CD14-positive monocyte (primary cell): ENCODE measurements at regions not wholly inside any gene's neighbourhood (a gene's known extent, or its start where the extent isn't known, plus 50 kb on each side); places are given as distances from the start of the nearest gene placed in this dataset.

Experiments used
- DNase-seq, 3 donors: peaks; one replicate each; pipeline ENCODE4 v3.0.0-alpha.2; 2011 to 2022
- H2AFZ ChIP-seq: 2 replicates; pipeline ENCODE4 v1.6.0; 2012; ENCODE audit warnings: mild to moderate bottlenecking, low read depth, low read length, inconsistent platforms; ENCODE audit not compliant: insufficient read depth, poor library complexity, severe bottlenecking
- H3K27ac ChIP-seq, 2 donors: 1 replicate in 1 of 2; 2 replicates in 1 of 2; pipeline ENCODE4 v1.5.1; 2012 to 2013; ENCODE audit warnings: low read length in 2 of 2, control low read depth in 1 of 2, inconsistent platforms in 1 of 2, low read depth in 1 of 2, mild to moderate bottlenecking in 1 of 2
- H3K27me3 ChIP-seq, 2 donors: one replicate each; pipeline versions ENCODE4 v1.6.0 to v1.6.1; 2011 to 2013; ENCODE audit warnings: low read length in 2 of 2; ENCODE audit not compliant: control insufficient read depth in 2 of 2, insufficient read depth in 2 of 2
- H3K36me3 ChIP-seq, 2 donors: replicated peaks in 1 of 2; 1 replicate in 1 of 2; 2 replicates in 1 of 2; pipeline versions ENCODE4 v1.5.1 to v1.6.1; 2012 to 2013; ENCODE audit warnings: low read length in 2 of 2, control low read depth in 1 of 2, inconsistent platforms in 1 of 2, mild to moderate bottlenecking in 1 of 2; ENCODE audit not compliant: insufficient read depth in 2 of 2, control insufficient read depth in 1 of 2
- H3K4me1 ChIP-seq, 2 donors: 1 replicate in 1 of 2; 2 replicates in 1 of 2; pipeline versions ENCODE4 v1.5.1 to v1.6.1; 2012 to 2013; ENCODE audit warnings: low read length in 2 of 2, control low read depth in 1 of 2, inconsistent platforms in 1 of 2, mild to moderate bottlenecking in 1 of 2, moderate library complexity in 1 of 2; ENCODE audit not compliant: insufficient read depth in 2 of 2, control insufficient read depth in 1 of 2
- H3K4me2 ChIP-seq: replicated peaks from 2 replicates; pipeline ENCODE3; 2012; ENCODE audit warnings: low read length, moderate library complexity, mild to moderate bottlenecking; ENCODE audit not compliant: poor library complexity, severe bottlenecking; ENCODE audit errors: extremely low read depth
- H3K4me3 ChIP-seq, 3 experiments: fragments of 200-600 bp in 1 of 3; sonication (generic) in 1 of 3; replicated peaks in 1 of 3; 1 replicate in 2 of 3; 2 replicates in 1 of 3; pipeline ENCODE4 v1.5.1; 2011 to 2013; ENCODE audit warnings: low read length in 3 of 3, mild to moderate bottlenecking in 3 of 3, control low read depth in 2 of 3, low read depth in 2 of 3, inconsistent platforms in 1 of 3, moderate library complexity in 1 of 3
- H3K79me2 ChIP-seq: 2 replicates; pipeline ENCODE4 v1.6.0; 2012; ENCODE audit warnings: mild to moderate bottlenecking, control low read depth, inconsistent platforms, low read length, moderate library complexity; ENCODE audit not compliant: insufficient read depth
- H3K9ac ChIP-seq: 2 replicates; pipeline ENCODE4 v1.6.0; 2017; ENCODE audit warnings: low read length, mild to moderate bottlenecking; ENCODE audit not compliant: insufficient read depth, poor library complexity, severe bottlenecking
- H3K9me3 ChIP-seq, 2 donors: replicated peaks in 1 of 2; 1 replicate in 1 of 2; 2 replicates in 1 of 2; pipeline versions ENCODE4 v1.5.1 to v1.6.1; 2012 to 2013; ENCODE audit warnings: low read length in 2 of 2, control low read depth in 1 of 2; ENCODE audit not compliant: control insufficient read depth in 1 of 2, insufficient read depth in 1 of 2
- H4K20me1 ChIP-seq: 2 replicates; pipeline ENCODE4 v1.6.0; 2012; ENCODE audit warnings: mild to moderate bottlenecking, low read length, control low read depth, moderate library complexity; ENCODE audit not compliant: insufficient read depth
- H3K27ac Mint-ChIP-seq, 7 donors: one replicate each; pipeline ENCODE4 v1.8.0; 2020; ENCODE audit warnings: mild to moderate bottlenecking in 7 of 7, mixed read lengths in 7 of 7, moderate library complexity in 6 of 7, inconsistent platforms in 2 of 7
- H3K27me3 Mint-ChIP-seq, 3 donors: one replicate each; pipeline ENCODE4 v1.8.0; 2021 to 2022; ENCODE audit warnings: low read depth in 3 of 3, mild to moderate bottlenecking in 3 of 3, mixed read lengths in 3 of 3, moderate library complexity in 3 of 3, inconsistent platforms in 1 of 3
- H3K36me3 Mint-ChIP-seq, 2 donors: one replicate each; pipeline ENCODE4 v1.8.0; 2020; ENCODE audit warnings: mixed read lengths in 2 of 2, inconsistent platforms in 1 of 2, mild to moderate bottlenecking in 1 of 2
- H3K4me1 Mint-ChIP-seq: one replicate; pipeline ENCODE4 v1.8.0; 2020; ENCODE audit warnings: mild to moderate bottlenecking, mixed read lengths
- H3K4me3 Mint-ChIP-seq, 2 donors: one replicate each; pipeline ENCODE4 v1.8.0; 2020; ENCODE audit warnings: mild to moderate bottlenecking in 2 of 2, mixed read lengths in 2 of 2, moderate library complexity in 1 of 2
- H3K9me3 Mint-ChIP-seq, 7 donors: one replicate each; pipeline ENCODE4 v1.8.0; 2020 to 2022; ENCODE audit warnings: mixed read lengths in 7 of 7, mild to moderate bottlenecking in 6 of 7, moderate library complexity in 6 of 7, inconsistent platforms in 2 of 7
- CTCF ChIP-seq: fragments of 200-600 bp; IDR thresholded peaks from one replicate; pipeline ENCODE4 v1.8.0; 2022; ENCODE audit warnings: antibody characterized with exemption, mild to moderate bottlenecking
- WGBS: methylation state at CpG from one replicate; pipeline ENCODE4 v1.1.5; 2013; ENCODE audit warnings: missing lambda C conversion rate; ENCODE audit not compliant: insufficient coverage; 5-methylcytosine and 5-hydroxymethylcytosine counted together
- intact Hi-C, 2 donors: fragments of 100-400 bp; cut with micrococcal nuclease; formaldehyde crosslinking; loops; one replicate each; pipeline versions ENCODE4 v1.15.0 to v1.15.1; 2023

GRCh38 chr2:129760669-129761068 lies 218.8 kb upstream of the RAB6C start:
- H3K9ac ChIP-seq = no peak overlapping the region
- Mint-ChIP-seq H3K27me3 (peaks cover under 1 to 7% (median 2%) of the 10 kb centered on the region in 3 donors), H3K9me3 (peaks cover 0 to 6% (median 0%) of the 10 kb centered on the region in 7 donors), H3K36me3 (no peaks in the 10 kb centered on the region), H3K27ac (no peak overlapping the region), H3K4me1 (peaks cover 4% of the 10 kb centered on the region), H3K4me3 (no peak overlapping the region)
- no peak overlapping the region for H2AFZ ChIP-seq
- 100% methylated on average over 7 of the region's 7 CpGs for WGBS
- TF ChIP-seq CTCF = no peak
- H3K79me2 ChIP-seq = no peaks in the 10 kb centered on the region
- H3K4me3 ChIP-seq = no peak overlapping the region
- intact Hi-C loops = no loop called here
- no peaks in the 10 kb centered on the region for H3K27me3 ChIP-seq
- no peak for DNase-seq
- no peak overlapping the region for H3K4me2 ChIP-seq
- H3K27ac ChIP-seq = no peak overlapping the region
- no peaks in the 10 kb centered on the region for H3K36me3 ChIP-seq
- peaks cover 11 to 18% of the 10 kb centered on the region in 2 donors for H3K4me1 ChIP-seq
- peaks cover 0 to 3% of the 10 kb centered on the region in 2 donors for H3K9me3 ChIP-seq
- no peaks in the 10 kb centered on the region for H4K20me1 ChIP-seq

- no peak overlapping the region for H3K27ac ChIP-seq
- Mint-ChIP-seq H3K27me3 (peaks cover 2 to 8% (median 4%) of the 10 kb centered on the region in 3 donors), H3K4me1 (peaks cover 4% of the 10 kb centered on the region), H3K36me3 (no peaks in the 10 kb centered on the region), H3K9me3 (peaks cover 0 to 6% (median 0%) of the 10 kb centered on the region in 7 donors), H3K27ac (peak overlapping the region in 1 of 7 donors; percentile 23), H3K4me3 (no peak overlapping the region)
- no peak overlapping the region for H2AFZ ChIP-seq
- H3K4me2 ChIP-seq = no peak overlapping the region
- H4K20me1 ChIP-seq = no peaks in the 10 kb centered on the region
- H3K36me3 ChIP-seq = no peaks in the 10 kb centered on the region
- H3K4me3 ChIP-seq = no peak overlapping the region
- intact Hi-C loops = no loop called here
- no peak for DNase-seq
- 95% methylated on average over 10 of the region's 10 CpGs for WGBS
- TF ChIP-seq CTCF = no peak
- H3K9ac ChIP-seq = no peak overlapping the region
- peaks cover 11 to 18% of the 10 kb centered on the region in 2 donors for H3K4me1 ChIP-seq
- H3K79me2 ChIP-seq = no peaks in the 10 kb centered on the region
- H3K9me3 ChIP-seq = peaks cover 0 to 3% of the 10 kb centered on the region in 2 donors
- no peaks in the 10 kb centered on the region for H3K27me3 ChIP-seq
Observed at GRCh38 chr2:129761569-129762021, 217.9 kb upstream of the RAB6C start.
